NCI-H128 (cell line): ENCODE measurements at regions not wholly inside any gene's neighbourhood (a gene's known extent, or its start where the extent isn't known, plus 50 kb on each side); places are given as distances from the start of the nearest gene placed in this dataset.
"Not testable (repeated sequence)": the region's sequence is repeated elsewhere in the genome, so short reads cannot be mapped to it uniquely, and the experiment has no call there.

Experiments used
- DNase-seq: peaks from one replicate; lab custom pipeline; 2025; ENCODE audit not compliant: unreplicated experiment; lab: John Stamatoyannopoulos, UW

DNA sequence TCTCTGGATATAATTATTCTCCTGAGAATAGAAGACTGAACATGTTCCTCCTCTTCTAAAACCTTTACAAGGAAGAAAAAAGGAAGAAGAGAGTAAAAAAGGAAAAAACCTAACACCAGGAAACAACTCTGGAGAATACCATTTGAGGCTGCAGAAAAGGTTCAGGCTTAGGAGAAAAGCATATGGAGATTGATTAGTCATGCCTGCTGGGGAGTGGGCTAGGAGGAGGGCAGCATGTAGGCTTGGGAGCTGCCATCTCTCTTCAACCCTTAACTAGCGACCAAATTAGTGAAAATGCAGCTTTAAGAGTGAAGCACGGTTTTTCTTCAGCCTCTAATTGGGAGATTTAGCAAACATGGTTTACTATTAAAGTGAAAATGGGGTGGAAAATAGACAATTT, 273.0 kb upstream of the CRY1 start:
- no peak for DNase-seq

DNA sequence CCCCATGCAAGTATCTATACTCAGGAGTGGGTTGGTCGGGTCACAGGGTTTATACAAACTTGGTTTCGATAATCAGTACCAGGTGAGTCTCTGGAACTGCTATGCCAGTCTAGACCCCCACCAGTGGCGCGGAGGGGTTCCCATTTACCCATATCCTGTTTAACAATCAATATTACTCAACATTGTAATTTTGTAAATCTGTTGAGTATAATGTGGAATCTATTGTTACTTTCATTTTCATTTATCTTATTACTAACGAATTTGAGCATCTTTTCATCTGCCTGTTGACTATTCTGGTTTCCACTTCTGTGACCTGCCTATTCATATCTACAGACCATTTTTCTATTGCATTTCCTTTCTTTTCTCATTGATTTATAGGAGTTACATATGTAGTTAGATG, 275.2 kb upstream of the CRY1 start:
- DNase-seq, result no peak

DNA sequence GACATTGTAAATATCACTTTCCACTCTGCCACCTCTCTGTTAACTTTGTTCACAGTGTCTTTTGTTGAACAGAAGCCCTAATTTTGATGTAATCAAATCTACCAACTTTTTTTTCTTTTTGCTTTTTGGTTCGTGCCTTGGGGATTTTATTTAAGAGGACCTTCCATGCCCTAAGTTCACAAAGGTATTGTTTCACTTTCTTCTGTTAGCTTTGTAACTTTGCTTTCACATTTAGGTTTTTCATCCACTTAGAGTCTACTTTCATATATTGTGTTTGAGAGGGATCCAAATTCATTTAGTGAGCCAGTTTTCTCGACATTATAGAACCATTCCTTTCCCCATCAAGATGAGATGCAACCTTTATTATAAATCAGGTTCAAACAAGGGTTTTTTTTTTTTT, 275.7 kb upstream of the CRY1 start:
- no peak for DNase-seq

DNA sequence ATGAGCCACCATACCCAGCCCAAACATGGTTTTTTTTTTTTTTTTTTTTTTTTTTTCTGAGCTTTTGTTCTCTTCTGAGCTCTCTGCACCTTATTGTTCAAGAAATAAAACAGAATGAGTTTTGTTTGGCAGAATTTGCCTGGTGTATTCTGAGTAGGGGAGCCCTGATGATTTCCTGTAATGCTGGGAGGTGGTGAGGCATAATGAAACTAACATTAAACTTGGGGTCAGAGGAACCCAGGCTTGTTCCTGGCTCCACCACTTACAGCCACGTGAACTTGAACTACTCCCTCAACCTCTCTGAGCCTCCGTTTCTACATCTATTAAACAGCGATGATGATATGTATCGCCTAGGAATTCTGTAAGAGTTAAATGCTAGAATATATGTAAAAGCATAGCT, 276.3 kb upstream of the CRY1 start:
- DNase-seq, result no peak

DNA sequence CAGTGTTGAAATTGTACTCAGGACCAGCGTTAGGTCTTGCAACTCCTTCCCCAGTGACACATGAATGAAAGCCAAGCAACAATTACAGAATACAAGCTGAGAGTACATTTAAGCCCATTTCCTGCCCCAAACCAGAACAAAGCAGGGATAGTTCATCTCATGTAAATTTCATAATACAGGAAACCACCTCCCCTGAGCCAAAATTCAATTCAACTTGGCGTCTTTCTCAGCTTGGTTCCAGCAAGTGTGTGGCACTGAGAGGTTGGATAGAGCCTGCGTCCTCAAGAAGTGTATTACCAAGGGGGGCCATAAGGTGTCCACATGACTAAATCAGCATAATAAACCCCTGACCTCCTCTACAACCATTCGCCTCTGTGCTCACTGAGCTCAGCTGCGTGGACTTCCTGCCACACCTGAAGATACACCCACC, 278.9 kb upstream of the CRY1 start:
- DNase-seq, result no peak

DNA sequence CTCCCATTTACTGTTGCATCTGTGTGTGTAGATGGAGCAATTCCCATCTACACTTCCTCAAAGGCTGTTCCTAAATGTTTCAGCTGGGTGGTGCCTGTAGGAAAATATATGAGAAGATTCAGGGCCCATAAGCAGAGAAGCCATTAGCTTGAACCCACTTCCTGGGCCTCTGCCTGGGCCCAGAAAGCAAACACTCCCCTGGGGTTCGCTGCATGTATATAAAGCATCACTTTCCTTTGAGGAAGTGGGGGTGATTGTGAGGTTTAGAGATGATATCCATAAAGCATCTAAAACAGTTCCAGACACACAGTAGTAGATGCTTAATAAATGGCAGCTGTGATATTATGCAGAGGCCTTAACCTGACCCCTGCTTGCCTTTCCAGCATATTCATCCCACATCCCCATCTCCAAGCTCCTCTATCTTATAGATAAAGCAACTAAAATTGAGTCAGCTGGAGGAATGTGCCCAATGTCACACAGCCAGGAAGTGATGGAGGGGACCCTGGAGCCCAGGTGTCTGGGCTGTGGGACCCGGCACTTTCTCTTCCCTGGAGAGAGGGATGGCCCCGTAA, 280.0 kb upstream of the CRY1 start:
- DNase-seq, result no peak

DNA sequence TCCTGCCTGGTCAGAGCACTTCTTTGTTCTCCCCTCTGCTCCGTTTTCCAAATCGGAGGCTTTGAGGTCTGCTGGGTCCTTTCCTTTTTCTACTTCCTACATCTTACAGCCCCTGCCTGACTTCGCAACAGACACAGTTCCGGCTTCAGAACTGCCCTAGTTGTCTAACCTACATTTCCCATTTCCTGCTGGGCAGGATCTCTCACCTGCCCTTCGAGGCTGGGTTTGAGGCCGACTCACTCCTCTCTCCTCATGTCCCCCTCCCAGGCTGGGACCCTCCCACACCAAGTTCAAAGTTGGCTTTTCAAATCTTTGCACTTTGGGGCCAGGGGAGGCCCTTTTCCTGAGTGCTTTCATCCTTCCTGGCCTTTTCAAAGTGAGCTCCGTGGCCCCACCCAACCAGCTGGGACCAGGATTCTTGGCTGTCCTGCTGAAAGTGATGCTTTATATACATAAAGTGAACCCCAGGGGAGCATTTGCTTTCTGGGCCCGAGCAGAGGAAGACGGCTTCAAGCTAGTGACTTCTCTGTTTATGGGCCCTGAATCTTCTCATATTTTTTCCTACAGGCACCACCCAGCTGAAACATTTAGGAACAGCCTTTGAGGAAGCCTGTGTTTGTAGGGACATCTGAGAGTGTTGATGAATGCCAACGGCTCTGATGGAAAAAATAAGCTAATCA, 281.0 kb upstream of the CRY1 start:
- no peak for DNase-seq

DNA sequence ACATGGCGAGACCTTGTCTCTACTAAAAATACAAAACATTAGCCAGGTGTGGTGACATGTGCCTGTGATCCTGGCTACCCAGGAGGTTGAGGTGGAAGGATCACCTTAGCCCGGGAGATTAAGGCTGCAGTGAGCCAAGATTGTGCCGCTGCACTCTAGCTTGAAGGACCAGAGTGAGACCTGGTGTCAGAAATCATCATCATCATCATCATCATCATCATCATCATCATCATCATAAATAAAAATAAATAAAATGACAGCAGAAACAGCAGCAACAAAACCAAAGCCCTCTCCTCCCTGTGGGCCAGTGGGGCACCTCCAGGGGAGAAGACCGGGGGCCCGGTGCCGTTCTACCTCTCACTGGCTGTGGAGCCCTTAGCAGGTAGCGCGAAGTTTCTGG, 281.9 kb upstream of the CRY1 start:
- DNase-seq, result no peak

DNA sequence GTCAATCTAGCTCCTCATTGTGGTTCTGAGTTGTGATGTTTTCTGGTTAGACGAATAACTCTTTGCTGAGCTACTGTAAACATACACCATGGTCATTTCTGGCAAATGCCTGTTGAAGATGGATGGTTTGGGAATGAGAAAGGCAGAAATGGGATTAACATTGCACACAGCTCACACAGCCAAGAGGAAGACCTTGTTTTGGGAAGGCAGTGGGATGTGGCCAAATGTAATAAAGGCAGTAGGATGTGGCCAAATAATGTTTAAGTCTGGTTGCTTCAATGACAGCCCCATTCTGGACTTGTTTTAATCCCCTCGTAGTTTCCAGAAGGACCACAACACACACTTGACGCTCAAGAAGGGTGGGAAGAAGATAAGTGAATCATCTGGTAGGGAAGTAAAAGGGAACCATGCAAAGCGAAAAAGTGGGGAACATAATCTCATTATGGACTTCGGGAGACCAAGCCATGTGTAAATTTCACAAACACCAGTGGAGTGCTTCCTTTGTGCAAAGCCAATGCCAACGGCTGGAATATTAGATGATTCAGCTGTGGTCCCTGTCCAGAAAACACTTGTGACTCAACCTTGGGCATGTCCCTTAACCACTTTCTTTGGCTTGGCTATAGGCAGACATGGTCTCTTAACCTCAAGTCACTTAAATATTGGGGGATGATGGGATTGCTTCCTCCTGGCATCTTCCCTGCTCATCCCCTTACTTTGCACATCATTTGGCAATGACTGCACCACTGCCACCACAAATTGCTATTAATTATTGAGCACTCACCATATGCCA, 284.4 kb upstream of the CRY1 start:
- no peak for DNase-seq

DNA sequence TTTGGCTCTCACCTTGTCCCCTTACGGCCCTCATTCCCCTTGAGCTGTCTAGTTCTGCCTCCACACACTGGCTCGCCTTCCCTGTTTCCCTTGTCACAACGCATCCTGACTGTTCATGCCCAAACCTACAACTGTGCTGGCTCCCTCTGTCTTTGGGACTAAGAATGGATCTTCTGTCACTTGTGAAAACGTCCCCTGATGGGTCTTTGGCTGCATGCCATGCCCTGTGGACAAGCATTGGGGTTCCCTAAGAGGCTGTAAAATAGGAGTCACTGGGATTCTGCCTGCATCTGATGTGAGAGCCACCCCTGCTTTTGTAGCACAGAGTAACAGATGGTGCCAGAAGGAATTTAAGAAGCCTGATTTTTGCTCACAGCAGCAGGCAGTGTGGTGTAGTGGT, 285.3 kb upstream of the CRY1 start:
- DNase-seq, result no peak

DNA sequence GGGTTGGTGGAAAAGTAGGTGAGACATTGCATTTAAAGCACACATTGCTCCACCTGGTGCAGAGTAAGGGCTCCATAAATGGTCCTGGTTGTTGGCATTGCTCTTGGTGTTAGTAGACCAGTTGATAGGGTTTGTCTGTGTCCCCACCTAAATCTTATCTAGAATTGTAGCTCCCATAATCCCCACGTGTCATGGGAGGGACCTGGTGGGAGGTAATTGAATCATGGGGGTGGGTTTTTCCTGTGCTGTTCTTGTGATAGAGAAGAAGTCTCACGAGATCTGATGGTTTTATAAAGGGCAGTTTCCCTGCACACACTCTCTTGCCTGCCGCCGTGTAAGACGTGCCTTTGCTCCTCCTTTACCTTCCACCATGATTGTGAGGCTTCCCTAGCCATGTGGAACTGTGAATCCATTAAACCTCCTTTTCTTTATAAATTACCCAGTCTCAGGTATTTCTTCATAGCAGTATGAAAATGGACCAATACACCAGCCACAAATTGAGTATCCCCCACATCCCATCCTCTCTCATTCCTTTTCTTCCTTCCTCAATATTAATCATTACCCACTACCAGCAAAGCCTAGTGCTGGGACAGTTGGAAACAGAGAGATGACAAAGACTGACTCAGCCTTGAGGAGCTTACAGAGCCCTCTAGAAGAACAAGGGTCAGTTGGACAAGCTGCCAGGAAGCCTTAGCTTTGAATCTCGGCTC, 285.9 kb upstream of the CRY1 start:
- not testable (repeated sequence) for DNase-seq

DNA sequence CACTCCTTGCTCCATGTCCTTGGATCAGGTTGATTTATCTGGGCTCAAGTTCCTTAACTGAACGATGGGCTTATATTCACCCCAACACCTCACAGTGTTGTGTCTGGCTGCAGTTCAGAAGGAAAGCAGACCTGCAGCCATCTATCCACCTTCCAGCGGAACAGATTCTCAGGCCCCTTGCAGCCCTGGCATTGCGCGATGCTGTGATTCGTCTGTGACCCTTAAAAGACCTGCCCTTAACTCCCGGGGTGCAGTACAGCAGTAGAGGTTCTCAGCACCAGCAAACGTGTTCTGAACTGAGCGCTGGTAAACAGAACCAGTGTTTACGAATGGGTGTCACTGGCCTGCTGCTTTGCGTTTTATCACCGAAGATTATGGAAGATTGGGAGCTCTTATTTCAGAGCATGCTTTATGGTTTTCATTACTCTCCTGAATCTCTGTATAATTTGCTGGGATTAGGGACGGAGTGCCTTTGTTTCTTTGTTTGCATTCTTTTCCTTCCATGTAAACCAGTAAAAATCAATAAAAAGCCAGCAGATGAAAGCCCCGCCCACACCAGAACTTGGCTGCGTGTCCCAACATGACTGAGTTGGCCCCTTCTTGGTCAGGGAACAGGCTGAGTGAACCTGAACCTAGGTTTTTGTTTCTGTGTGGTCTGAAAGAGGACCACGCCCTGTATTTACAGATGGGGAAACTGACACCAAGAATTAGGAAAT, 286.7 kb upstream of the CRY1 start:
- DNase-seq, result no peak

DNA sequence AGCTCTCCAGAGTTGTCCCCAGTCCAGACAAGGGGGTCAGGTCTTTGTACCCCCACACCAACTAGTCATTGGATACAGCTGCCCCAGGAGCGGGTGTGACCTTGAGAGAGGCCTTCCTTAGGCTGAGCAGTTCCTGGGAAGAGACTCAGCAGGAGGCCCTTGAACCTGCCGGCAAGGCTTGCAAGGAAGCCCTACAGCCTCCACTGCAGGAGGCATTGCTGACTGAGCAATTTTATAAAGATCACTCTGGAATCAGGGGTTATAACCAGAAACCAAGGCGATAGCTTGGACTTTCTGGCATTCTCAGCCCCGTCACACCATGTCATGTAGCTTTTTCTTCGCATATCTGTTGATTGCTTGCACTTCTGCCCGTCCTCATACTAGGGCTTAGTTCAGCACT, 291.3 kb upstream of the CRY1 start:
- no peak for DNase-seq

DNA sequence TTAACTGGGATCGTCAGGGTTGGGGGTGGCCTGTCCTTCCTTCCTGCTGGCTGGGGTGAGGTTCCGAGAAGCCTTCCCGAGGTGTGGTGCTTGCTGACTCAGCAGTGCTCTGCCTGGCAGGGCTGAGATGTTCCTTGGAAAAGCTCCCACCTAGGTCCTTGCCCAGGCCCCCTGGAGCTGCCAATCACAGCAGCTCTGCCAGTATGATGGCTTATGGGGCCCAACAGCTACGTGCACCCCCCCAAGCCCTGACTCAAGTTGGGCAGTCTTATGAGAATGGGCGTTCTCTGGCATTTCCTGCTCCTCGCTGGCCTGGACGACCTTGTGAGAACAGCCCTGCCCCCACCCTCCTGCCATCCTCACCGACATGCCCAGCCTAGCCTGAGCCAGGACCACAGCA, 292.2 kb upstream of the CRY1 start:
- no peak for DNase-seq

DNA sequence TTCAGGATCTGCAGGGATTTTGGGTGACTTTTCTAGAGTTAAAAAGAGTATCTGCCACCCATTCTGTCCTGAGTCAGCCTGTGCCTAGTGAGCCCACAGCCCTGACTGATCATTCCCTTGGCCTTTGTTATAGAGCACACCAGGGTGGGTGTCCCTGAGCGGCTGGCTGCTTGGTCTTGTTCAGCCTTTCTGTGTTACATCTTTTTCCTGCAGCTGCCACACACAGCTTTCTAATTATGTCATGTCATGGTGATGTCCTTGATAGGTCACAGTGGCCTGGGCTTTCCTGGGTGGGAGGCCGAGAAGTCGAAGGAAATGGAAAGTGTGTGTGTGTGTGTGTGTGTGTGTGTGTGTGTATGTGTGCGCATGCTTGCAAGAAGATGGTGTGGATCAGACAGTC, 293.2 kb upstream of the CRY1 start:
- no peak for DNase-seq

DNA sequence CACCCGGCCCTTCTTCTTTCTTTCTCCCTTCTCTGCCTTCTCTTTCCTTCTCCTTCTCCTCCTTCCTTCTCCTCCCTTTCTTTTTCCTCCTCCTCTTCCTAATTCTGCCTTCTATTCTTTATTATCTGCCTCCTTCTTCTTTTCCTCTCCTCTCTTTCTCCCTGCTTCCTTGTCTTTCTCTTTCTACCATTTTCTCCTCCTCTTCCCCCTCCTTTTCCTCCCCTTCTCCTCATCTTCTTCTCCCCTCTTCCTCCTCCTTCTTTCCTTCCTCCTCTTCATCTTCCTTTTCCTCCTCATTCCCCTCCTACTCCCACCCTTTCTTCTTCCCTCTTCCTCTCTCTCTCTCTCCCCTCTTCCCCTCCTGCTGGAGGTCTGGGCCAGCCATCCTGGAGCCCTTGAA, 294.9 kb upstream of the CRY1 start:
- no peak for DNase-seq

DNA sequence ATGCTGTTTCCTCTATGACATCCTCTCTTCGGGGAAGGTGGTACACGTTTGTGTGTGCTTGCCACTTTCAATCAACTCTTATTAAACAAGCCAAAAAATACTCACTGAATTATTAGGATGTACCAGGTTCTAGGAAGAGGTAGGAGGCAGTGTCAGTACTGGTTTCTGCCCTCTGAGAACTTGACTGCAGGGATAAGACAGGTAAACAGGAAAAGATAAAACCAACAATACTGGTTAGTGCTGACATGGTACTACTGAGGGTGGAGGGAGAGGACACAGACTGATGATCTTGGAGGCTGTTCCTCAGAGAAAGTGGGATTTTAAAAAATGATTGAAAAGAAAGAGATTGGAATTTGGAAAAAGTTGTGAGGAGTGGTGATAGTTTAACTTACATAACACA, 295.2 kb upstream of the PWP1 start:
- no peak for DNase-seq

DNA sequence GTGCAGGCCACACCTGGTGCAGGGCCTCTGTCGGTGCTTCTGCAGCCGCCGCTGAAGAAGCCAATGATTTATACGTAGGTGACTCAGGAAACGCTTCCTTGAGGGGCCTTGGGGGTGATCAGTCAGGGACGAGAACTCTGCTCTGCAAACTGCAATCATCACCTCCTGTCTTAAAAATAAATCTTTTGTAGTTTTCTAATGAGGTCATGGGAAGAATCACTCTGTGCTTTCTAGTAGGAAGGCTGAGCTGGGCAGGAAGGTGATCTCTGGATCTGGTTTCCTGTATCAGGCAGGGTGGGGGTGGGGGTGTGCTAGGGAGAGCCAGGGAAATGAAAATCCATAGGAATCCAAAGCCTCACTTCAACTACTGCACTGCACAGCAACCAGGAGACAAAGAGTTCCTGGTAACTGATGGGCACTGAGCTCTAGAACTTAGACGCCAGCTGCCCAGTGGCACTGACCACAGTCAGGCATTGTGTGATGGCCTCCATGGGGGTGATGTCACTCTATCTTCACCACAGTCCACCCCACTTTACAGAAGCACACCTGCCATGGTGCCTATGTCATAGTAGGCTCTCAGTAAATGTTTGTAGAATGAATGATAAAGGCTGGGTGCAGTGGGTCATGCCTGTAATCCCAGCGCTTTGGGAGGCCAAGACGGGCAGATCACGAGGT, 292.4 kb upstream of the PWP1 start:
- DNase-seq, result no peak

DNA sequence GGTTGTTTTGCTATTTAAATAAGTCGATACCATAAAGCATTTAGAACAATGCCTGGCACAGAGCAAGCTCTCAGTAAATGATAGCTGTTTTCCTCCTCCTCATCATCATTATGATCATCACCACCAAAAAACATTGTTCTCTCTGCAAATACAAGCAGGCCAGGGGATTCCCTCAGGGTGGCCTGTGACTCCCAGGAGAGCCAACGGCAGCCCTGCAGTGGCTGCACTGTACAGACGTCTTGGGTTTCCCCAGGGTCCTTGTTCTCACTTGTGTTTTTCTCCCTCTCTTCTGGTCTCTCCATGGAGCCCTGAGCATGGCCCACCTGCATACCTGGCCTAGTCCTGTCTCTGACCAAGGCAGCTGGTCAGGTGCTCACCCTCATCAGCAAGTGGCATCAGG, 290.9 kb upstream of the PWP1 start:
- DNase-seq, result no peak

DNA sequence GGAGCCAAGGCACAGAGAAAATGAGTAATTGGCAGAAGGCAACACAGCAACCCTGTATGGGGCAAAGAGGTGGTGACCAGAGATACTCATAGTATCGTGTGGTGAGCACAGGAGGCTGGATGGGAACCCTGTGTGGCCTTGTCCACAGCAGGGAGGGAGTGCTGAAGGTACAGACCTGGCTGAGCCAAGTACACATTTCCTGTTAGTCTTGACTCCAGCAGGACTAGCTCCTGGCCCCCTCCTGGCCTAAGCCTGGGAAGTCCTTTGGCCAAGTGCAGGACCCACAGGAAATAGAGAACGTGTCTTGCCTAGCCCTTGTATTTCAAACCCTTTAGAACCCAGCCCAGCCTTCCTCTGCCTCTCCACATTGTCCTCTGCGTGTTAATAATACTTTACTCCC, 289.8 kb upstream of the PWP1 start:
- no peak for DNase-seq

DNA sequence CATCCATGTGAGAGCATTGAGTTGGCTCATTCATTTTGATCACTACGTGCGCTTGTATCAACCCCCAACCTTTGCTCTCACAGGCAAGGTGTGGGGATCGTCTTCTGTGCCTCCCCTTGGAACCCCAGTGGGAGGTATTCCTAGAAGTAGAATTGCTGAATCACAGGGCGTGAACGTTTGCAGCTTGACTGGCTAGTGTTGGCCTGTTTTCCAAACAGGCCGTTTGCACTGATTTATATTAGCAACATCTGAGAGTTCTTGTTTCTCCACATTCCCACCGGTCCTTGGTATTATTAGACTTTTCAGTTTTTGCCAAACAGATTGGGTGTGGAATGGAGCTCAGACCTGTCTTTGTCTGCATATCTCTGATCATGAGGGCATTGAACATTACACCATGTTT, 288.6 kb upstream of the PWP1 start:
- DNase-seq, result no peak
